GM21390 (cell line): ENCODE measurements at regions not wholly inside any gene's neighbourhood (a gene's known extent, or its start where the extent isn't known, plus 50 kb on each side); places are given as distances from the start of the nearest gene placed in this dataset.

Experiments used
- ATAC-seq: cut with Tn5 transposase; IDR thresholded peaks from one replicate; pipeline ENCODE4 v1.9.1; 2021; ENCODE audit not compliant: unreplicated experiment

DNA sequence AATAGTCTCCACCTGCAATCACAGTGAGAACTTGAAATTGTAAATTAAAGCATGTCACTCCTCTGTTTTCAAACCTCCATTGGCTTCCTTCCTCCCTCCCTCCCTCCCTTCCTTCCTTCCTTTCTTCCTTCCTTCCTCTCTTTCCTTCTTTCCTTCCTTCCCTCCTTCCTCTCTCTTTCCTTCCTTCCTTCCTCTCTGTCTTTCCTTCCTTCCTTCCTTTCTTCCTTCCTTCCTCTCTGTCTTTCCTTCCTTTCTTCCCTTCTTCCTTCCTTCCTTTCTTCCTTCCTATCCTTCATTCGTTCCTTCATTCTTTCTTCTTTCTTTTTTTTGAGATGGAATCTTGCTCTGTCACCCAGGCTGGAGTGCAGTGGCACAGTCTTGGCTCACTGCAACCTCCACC lies 595.0 kb upstream of the ZNF608 start:
- ATAC-seq = no peak

- ATAC-seq = no peak
Measured at GRCh38 chr5:125343015-125343414, 596.6 kb upstream of the ZNF608 start.

- ATAC-seq = no peak
Measured at GRCh38 chr5:125346316-125346715, 599.9 kb upstream of the ZNF608 start.

GRCh38 chr5:125348221-125348692 lies 601.8 kb upstream of the ZNF608 start:
- no peak for ATAC-seq

DNA sequence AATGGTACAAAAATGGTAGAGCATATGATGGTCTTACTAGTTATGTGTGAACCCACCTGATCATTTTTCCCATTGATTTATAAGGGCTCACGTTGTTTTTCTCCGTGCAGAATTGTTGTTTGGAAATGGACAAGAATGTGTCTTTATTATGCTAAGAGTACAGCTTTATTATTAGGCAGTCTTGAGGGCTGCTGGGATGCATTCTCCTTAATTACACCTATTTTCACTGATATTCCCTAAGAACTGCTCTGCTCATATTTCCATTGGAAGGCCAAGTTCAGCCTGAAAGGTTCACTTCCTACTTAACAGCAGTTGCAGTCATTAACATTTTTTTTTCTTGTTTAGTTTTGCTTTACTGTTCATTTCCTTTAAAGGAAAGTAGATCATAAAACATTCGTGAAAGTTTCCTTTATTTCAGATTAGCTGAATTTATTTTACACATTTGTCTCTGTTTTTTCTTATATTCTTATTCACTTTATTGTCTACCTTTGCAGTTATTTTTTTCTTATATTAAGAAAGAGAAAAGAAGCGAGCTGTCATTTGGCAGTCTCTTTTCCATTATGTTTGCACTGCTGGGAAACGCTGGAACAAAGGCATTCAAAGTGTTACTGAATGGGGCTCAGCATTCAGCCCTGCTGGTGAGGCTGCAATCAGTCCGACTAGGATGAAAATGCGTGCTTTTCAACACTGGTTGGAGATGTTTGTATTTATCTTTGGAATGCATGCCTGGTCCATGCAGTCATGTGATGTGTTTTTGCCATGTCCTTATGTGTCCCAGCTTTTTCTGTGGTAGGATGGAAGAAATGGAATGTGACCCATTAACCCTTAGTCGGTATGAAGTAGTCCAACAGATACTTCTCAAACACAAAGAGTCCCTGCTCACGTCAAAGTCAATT lies 602.7 kb upstream of the ZNF608 start:
- no peak for ATAC-seq

DNA sequence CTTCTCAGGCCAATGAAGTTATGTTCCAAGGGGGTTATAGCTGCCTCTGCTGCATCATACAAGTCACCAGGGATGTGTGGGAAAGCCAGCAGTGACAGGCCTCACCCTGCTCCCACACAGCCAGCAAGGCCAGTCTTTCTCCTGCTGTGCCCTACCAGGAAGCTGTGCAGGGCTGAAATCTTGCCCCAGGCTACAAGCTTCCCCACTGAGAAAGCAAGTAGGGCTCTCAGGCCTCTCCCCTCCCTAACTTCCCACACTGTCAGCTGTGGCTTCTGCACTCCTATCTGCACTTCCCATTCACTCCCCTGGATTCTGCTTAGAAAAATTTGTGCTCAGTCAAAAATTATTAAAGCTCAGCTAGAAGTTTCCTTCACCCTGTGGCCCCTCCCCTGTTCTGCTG lies 611.2 kb upstream of the ZNF608 start:
- ATAC-seq = no peak

- ATAC-seq = no peak
Measured at GRCh38 chr5:125365747-125366146, 619.3 kb upstream of the ZNF608 start.

DNA sequence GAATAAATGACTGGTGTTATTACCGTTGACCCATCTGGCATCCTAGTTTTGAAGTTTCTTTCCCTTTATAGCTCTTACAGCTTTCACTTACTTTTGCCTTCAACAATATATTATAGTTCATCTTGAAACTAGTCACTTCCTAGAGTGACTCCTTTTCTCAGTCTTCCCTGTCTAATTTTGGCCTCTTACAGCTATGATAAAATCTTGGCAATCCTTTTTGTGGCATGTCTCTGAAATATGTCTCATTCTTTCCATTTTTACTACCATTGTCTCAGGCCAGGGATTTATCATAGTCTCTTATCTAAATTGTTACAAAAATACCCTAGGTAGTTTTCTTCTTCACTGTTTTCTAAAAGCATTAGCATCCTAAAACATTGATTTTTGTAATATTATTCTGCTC lies 621.3 kb upstream of the ZNF608 start:
- no peak for ATAC-seq

- no peak for ATAC-seq
Measured at GRCh38 chr5:125370461-125371205, 624.2 kb upstream of the ZNF608 start.

- no peak for ATAC-seq
Measured at GRCh38 chr5:125372694-125373631, 626.5 kb upstream of the ZNF608 start.

DNA sequence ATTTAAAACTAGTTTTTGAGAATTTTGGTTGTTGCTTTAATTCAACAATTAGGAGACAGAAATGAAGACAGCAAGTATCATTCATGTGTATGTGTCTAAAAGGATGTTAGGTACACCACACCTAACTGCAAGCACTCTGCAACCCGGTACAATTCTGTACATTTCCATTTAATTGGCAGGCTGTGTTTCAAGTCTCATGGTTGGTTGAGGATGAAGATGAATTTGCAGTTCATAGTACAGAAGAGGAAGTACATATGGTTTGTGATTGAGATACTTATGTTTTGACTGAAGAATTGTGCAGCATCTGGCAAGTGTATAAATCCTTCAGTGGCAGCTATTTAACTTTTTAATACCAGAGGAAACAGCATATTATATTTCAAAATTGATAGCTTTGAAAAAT lies 628.7 kb upstream of the ZNF608 start:
- ATAC-seq = peak; percentile 68

DNA sequence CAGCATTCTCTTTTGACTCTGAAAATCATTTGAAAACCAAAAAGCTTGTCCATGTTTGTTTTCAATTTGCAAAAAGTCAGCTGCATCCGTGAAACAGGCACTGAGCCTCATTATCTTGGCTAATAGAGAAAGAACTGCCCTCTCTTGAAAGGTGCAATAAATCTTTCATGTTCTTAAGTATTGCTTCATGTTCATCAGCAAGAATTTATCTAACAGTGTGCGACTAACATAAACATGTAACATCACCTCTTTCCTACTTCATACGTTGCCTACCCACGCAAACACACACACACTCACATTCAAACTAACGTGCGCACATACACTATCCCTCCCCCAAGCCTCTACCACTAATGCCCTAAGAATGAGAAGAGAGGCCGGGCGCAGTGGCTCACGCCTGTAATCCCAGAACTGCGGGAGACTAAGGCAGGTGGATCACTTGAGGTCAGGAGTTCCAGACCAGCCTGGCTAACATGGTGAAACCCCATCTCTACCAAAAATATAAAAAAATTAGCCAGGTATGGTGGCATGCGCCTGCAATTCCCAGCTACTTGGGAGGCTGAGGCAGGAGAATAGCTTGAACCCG lies 629.7 kb upstream of the ZNF608 start:
- ATAC-seq = no peak

DNA sequence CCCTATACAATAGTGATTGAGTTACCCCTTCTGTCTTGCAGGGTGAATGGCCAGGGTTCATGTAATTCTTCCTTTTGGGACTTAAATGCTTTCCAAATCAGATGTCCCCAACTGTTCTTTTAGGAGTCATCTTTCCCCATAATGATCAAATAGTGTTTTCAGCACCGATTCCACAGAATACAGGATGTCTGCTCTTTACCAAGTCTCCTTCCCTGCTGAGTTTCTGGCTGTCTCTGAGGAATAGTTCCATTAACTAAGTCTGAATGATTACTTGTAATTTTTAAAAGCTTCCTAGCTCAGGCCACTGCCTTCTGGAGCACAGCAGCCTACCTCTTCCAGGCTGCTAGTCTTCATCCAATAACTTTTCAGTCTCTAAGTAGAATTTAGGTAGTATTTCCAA lies 630.7 kb upstream of the ZNF608 start:
- ATAC-seq = no peak

DNA sequence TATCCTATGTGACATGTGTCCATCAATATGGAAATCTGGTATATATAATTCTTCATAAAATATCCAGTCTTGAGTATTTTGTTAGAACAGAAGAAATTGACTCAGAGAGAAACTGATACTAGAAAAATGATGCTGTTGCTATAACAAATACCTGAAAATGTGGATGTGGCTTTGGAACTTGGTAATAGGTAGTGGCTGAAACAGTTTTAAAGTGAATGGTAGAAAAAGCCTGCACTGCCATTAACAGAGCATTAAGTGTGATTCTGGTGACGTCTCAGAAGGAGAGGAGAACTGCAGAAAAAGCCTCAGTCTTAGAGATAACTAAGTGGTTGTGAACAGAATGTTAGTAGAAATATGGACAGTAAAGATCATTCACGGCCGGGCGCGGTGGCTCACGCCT lies 634.9 kb upstream of the ZNF608 start:
- ATAC-seq = peak; percentile 68

DNA sequence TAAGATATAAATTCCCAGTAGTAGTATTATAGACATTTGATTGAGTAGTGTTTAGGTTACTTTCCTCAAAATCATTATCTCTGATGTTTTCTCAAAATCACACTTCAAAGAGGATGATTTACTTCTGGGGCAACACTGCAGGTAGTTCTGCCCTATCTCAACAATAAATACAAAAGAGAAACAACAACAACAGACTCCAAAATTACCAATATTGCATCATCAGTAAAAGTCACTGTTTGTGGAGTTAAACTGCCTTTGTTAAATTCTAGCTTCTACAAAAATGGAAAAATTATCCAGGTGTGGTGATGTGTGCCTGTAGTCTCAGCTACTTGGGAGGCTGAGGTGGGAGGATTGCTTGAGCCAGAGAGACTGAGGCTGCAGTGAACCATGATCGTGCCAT lies 637.6 kb upstream of the ZNF608 start:
- ATAC-seq = no peak

DNA sequence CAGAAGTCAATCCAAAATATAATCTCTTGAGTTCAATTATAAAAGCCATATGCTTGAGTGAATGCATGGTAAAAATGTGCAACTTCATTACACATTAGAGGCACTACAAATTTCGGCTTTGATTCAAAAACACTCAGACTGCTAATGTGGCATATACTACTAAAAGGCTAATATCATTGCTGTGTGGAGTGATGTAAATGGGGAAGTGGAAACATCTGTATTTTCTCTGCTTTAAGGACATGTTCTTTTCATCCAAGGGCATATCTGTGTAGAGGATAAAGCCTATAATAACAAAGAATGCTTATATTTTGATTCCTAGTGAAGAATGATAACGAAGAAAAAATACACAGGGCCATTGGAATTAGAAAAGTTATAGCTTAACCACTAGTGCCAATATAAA lies 643.9 kb upstream of the ZNF608 start:
- no peak for ATAC-seq

DNA sequence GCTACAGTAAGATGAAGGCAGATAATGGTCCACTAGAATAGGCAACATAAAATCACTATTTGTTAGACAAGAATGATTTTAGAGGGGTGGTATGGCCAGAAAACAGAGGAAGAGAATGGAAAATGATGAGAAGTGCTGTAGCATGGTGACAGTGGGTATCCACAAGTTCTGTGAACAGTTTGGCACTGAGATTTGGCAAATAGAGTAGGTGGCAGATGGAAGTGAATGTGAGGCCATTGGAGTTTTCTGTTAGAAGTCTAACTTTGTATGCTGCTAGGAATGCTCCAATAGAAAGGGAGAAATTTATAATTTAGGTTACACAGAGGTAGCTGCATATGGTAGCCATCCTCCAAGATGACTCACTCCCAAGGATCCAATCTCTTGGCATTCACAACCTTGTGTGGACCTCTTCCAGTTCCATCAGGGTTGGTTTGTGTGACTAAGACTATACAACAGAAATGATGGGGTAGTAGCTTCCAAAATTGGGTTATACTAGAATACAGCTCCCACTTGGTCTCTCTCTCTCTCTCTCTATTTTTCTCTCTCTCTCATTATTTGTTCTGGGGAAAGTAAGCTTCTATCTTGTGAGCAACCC lies 646.9 kb upstream of the ZNF608 start:
- ATAC-seq = no peak

- no peak for ATAC-seq
Measured at GRCh38 chr5:125394661-125395280, 648.3 kb upstream of the ZNF608 start.

GRCh38 chr5:125396462-125396861 lies 650.0 kb upstream of the ZNF608 start:
- ATAC-seq = no peak

GRCh38 chr5:125398466-125398865 lies 652.0 kb upstream of the ZNF608 start:
- no peak for ATAC-seq
